NCI-H128 (cell line): ENCODE measurements at regions not wholly inside any gene's neighbourhood (a gene's known extent, or its start where the extent isn't known, plus 50 kb on each side); places are given as distances from the start of the nearest gene placed in this dataset.

Experiments
- DNase-seq: peaks from one replicate; lab custom pipeline; 2025; ENCODE audit not compliant: unreplicated experiment; lab: John Stamatoyannopoulos, UW

- DNase-seq = no peak
Observed at GRCh38 chr3:8239095-8239494, 262.5 kb upstream of the LMCD1 start.

GRCh38 chr3:8239718-8240695 lies 261.6 kb upstream of the LMCD1 start:
- DNase-seq = no peak

- DNase-seq = no peak
Observed at GRCh38 chr3:8246070-8246469, 255.6 kb upstream of the LMCD1 start.

- DNase-seq = no peak
Observed at GRCh38 chr3:8253201-8253600, 248.4 kb upstream of the LMCD1 start.

GRCh38 chr3:8254489-8254888 lies 247.1 kb upstream of the LMCD1 start:
- no peak for DNase-seq

GRCh38 chr3:8255725-8256124 lies 245.9 kb upstream of the LMCD1 start:
- DNase-seq = no peak

GRCh38 chr3:8256441-8257071 lies 245.1 kb upstream of the LMCD1 start:
- no peak for DNase-seq

GRCh38 chr3:8261018-8261417 lies 240.6 kb upstream of the LMCD1 start:
- no peak for DNase-seq

GRCh38 chr3:8266730-8267131 lies 234.9 kb upstream of the LMCD1 start:
- DNase-seq = no peak

GRCh38 chr3:8273479-8273878 lies 228.1 kb upstream of the LMCD1 start:
- no peak for DNase-seq

- DNase-seq = no peak
Observed at GRCh38 chr3:8276056-8276455, 225.6 kb upstream of the LMCD1 start.

GRCh38 chr3:8276506-8276905 lies 225.1 kb upstream of the LMCD1 start:
- DNase-seq = no peak

GRCh38 chr3:8278448-8278847 lies 223.2 kb upstream of the LMCD1 start:
- no peak for DNase-seq

GRCh38 chr3:8279476-8279875 lies 222.1 kb upstream of the LMCD1 start:
- no peak for DNase-seq

- DNase-seq = no peak
Observed at GRCh38 chr3:8279886-8280550, 221.6 kb upstream of the LMCD1 start.

- DNase-seq = no peak
Observed at GRCh38 chr3:8282541-8283165, 219.0 kb upstream of the LMCD1 start.

GRCh38 chr3:8283193-8283592 lies 218.4 kb upstream of the LMCD1 start:
- DNase-seq = no peak

GRCh38 chr3:8286086-8286485 lies 215.5 kb upstream of the LMCD1 start:
- no peak for DNase-seq

- DNase-seq = no peak
Observed at GRCh38 chr3:8286749-8287148, 214.9 kb upstream of the LMCD1 start.

- DNase-seq = no peak
Observed at GRCh38 chr3:8290611-8291010, 211.0 kb upstream of the LMCD1 start.

- no peak for DNase-seq
Observed at GRCh38 chr3:8296461-8296860, 205.2 kb upstream of the LMCD1 start.
